Fibroblast of skin of back (primary cell): ENCODE measurements at regions not wholly inside any gene's neighbourhood (a gene's known extent, or its start where the extent isn't known, plus 50 kb on each side); places are given as distances from the start of the nearest gene placed in this dataset.

Source experiments
- DNase-seq: peaks from one replicate; pipeline ENCODE4 v3.0.0-alpha.2; 2013

DNA sequence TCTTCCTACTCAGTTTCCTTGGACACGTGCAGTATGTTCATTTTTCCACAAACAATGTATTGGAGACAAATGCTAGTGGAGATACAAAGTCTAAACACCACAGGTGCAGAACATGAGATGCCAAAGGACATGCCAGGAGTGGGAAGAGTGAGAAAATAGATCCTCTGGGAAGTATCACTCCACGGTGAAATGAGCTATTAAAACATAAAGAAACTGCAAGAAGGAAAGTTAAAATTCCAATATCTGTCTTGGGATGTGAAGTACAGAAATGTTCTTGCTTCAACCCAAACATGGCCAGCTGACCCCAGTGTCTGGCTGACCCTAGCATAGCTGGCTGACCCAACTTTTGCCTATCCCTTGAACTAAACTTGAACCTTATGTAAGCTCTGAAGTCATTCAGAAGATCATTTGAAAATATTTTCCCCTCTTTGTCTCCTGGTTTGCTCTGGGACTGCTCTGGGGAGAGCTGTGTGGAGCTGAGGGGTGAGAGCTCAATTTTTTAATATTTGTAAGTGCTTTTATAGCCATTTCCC lies 59.5 kb downstream of the FZD1 start:
- no peak for DNase-seq

- DNase-seq = no peak
Observed at GRCh38 chr7:91324663-91325062, 60.4 kb downstream of the FZD1 start.

DNA sequence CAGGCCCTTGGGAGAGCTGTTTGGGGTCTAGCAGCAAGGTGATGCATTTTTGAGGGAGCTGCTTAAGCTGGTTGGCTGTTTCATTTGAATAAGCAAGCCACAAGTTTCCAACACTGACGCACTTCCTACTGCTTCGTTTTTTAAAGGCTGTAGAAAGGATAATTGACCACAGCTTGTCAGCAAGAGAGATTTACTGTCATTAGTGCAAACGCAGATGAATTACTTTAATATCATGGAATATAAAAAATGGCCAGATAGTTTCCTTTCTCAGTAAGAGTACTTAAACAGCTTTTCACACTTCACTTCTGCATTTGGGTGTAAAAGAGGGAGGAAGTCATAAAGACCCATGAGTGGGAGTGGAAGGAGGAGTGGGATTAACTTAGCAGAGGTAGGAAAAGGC lies 61.5 kb downstream of the FZD1 start:
- peak; percentile 42 for DNase-seq

- no peak for DNase-seq
Observed at GRCh38 chr7:91326516-91327199, 62.4 kb downstream of the FZD1 start.

- DNase-seq = no peak
Observed at GRCh38 chr7:91327346-91327745, 63.1 kb downstream of the FZD1 start.

- no peak for DNase-seq
Observed at GRCh38 chr7:91329571-91329970, 65.3 kb downstream of the FZD1 start.

GRCh38 chr7:91330191-91330808 lies 66.1 kb downstream of the FZD1 start:
- DNase-seq = no peak

GRCh38 chr7:91330866-91331265 lies 66.6 kb downstream of the FZD1 start:
- no peak for DNase-seq

DNA sequence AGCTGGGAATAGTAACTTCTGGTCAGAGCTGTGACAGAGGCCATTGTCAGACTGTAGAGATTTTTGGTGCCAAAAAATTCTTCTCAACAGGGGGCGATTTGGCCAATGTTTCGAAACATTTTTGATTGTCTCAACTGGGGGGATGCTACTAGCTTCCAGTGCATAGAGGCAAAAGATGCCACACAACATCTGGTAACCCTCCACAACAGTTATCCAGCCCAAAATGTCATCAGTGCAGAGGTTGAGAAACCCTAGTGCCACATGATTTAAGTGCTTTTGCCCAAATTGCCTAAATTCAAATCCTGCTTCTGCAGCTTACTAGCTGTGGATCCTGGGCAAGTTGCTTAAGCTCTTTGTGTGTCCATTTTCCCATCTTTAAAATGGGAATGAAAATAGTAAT lies 71.9 kb downstream of the FZD1 start:
- DNase-seq = no peak

DNA sequence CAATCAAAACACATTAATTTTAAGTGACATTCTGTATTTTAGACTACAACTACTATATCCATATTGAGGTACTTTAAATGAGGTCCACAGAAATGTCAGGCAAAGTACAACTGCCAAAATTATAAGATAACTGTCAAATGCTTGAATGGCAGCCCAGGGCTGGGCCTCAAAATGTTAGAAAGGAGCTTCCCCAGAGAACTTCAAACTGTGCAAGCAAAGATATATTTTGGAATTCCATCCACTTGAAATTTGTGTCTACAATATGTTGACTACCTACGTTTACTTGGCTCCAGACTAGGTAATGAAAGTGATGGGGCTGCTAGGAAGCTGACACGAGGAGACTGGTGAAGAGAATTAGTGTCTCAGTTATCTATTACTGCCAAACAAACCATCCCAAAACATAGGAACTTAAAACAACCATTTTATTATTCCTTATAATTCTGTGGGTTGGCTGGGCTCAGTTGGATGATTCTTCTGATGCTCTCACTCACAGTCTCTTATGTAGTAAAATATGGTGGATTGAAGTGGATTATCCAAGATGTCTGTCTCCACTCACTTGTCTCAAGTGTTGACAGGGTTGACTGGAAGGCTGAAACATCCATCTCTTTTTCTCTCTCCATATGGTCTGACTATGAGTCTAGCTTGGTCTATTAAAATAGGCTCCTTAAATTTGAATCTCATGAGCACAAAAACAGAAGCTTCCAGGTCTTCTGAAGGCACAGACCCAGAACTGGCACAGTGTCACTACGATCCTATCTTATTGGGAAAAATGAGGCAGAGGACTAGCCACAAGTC lies 74.2 kb downstream of the FZD1 start:
- DNase-seq = no peak

DNA sequence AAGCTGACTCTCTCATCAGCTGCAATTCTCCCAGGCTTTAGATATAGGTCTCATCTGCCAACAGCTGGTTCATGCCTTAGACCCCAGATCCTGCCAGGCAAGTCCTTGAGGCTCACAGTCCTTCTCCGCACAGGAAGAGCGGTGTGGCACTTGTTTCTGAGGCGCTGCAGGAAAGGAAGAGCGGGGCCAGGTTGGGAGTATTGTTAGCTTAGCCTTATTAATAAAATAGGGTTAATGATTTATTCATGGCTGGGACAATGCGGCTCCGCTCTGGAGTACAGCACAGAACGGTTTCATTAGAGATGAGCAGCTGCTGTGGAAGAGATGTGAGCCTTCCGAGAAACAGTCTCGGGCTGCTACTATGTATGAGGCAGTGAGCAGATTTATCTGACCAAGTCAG lies 78.1 kb downstream of the FZD1 start:
- DNase-seq = no peak

DNA sequence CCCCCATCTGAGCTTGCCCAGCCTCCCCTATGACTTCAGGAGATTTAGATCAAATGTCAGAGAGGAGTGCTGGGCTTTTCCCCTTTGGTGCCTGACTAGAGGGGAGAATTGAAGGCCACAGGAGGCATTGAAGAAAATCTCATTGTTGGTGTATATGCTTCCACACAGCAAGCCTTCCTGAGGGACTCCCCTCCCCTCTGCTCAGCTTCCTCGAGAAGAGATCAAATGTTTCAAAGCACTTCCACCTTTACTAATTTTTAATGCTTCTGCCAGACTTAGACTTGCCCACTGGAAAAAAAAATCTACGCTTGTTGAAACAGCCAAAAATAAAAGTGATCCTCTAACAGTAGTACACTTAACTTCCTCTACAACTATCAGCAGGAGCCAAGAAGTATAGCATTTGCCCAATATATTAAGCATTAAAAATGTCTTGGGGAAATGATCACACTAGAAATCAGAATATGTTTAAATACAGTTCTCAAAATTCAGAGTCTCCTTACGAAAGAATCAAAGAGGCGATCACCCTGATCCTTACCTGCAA lies 79.3 kb downstream of the FZD1 start:
- no peak for DNase-seq

DNA sequence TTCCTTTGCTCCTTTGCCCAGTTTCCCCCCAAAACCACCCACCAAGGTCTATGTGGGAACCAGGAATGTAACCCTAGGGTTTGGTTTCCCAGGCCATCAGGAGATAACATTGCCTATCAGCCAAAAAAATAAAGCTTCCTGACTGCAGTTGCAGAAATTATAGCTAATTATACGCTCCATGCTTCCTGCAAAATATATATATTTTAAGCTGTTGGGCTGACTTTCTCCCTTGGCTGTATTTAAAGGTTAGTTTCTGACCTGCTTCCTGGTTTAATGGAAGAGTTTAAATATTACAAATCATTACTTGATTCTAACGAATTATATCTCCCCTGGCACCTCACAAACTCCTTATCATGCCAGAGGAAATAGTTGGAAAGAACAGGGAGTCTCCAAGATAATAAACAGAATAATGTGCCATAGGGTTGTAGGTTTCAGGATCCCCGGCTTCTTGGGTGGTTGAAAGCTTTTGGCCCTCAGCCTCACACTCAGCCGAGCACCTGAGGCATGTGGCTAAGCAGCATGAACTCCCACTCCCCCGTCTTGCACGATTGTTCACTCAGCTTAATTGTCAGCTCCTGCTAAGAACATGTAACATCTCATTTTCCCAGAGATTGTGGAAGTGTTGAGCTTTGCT lies 79.9 kb downstream of the FZD1 start:
- DNase-seq = no peak

- DNase-seq = no peak
Observed at GRCh38 chr7:91344911-91345310, 80.7 kb downstream of the FZD1 start.

- DNase-seq = no peak
Observed at GRCh38 chr7:91345449-91345848, 81.2 kb downstream of the FZD1 start.

DNA sequence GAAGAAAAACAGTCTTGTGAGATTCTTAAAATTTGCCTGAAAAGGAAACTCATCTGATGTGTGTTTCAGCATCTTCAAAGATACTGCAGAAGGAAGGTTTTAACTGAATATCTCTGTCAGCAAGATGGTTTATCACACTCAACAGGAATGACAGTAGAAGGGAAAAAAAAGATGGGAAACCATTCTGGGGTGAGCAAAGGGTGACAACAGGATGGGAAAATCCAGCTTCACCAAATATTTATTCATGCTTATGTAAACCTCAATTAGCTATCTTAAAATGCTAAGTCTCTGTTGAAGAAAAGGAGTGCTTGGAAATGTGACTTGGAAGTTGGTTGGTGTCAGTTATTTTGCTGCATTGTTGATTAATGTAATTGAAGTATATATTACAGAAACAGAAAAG lies 82.2 kb downstream of the FZD1 start:
- no peak for DNase-seq

GRCh38 chr7:91347290-91347689 lies 83.1 kb downstream of the FZD1 start:
- DNase-seq = peak; percentile 40

DNA sequence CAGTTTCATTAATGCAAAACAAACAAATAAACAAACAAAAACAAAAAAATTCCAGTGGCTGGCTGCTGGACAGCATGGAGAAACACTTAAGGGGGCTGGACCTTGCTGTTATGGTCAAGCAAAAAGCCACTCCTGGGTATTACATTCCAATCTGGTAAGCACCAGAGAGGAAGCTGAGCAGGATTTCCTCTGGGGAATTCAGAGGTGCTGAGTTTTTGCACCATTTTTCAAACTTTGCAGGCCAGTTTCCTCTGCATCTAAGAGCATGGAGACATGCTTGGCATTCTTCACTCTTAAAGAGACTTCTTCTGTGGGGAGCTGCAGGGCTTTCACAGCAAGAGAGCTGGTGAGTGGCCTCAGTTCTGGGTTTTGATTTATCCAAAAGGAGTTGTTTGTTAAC lies 84.5 kb downstream of the FZD1 start:
- DNase-seq = peak; percentile 78

DNA sequence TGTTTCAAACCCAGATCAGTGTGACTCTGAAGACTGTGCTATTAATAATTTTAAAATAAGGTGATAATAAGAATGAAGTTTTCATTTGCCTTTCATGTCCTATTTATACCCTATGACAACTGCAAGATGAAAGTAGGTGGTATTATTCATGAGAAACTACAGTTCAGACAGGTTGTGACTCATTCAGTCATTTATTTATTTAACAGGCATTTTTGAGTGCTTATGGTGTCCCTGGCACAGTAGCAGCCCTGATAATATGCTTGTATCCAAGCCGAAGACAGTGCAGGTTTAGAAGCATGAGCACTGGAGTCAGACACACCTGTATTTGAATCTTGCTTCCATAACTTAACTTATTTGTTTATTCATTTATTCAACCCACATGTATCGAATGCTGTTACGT lies 87.1 kb downstream of the FZD1 start:
- peak; percentile 58 for DNase-seq

GRCh38 chr7:91352091-91352490 lies 87.9 kb downstream of the FZD1 start:
- no peak for DNase-seq

DNA sequence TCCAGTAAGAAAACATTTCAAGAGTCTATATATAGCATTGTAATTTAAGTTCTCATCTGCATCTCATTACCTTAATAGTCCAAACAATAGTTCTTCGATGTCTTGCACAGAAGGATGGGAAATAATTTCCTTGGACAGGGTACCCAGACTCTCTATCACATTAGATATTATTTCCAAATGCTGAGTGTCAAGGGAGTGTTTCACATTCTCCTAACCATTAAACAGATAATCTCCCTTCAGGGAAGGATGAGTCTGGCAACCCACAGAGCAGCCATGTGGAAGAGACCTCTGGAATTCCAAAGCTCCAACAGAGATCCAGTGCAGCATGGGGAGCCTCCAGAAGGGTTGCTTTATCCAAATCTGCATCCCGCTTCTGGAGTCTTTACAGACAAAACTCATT lies 89.6 kb downstream of the FZD1 start:
- no peak for DNase-seq

DNA sequence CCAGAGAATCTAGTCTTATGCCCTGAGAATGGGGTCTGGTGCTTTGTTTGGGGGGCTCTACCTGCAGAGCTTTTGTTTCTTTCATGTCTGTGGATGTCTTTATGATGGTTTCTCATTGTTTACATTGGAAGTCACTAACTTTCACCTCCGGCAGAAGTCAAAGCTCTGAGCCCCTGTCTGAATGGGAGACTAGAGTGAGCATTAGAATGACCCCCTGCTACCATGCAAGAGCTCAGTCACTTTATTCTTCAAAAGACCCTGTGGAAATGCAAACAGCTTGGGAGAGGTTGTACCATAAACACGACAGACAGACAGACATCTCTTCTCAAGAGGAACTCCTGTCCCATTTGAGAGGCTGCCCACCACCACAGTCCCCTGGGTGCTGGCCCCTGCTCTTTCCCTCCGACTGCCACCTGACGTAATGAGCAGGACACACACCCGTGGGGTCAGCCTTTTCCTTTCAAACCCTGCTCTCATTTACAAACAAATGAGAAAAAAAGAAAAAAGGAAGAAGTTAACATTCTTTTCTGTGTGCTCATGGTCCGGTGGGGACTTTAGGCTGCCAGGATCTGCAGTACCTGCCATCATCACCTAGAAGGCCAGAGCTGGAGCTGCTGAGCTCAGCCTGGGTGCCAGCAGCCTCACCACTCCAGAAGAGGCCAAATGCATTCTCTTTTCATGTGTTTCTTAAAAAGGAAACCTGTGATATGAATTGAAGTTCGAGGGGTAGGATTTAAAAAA lies 91.6 kb downstream of the FZD1 start:
- no peak for DNase-seq
